Dermis blood vessel endothelial cell (primary cell): ENCODE measurements at regions not wholly inside any gene's neighbourhood (a gene's known extent, or its start where the extent isn't known, plus 50 kb on each side); places are given as distances from the start of the nearest gene placed in this dataset.

Experiments
- DNase-seq: peaks from one replicate; pipeline ENCODE4 v3.0.0; 2010

DNA sequence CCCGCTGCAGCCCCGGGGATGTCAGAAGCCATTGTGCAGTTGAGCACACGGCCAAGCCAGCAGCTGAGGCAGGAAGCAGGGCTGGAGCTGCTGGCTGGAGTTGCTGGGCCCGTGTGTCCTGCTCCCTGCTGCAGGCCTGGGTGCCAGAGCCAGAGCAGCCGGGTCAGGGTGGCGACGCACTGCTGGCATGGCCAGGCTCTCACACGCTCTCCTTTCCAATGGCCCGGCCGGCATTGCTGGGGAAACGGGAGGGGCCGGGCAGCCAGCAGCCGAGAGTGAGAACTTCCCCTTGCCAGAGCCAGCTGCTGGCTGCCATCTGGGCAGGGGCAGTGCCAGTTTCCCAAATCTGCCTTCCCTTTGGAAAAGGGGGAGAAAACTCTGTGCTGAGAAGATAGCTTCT lies 82.4 kb upstream of the PROX1 start:
- DNase-seq: peak; percentile 1

GRCh38 chr1:213908521-213908920 lies 79.3 kb upstream of the PROX1 start:
- DNase-seq: no peak

DNA sequence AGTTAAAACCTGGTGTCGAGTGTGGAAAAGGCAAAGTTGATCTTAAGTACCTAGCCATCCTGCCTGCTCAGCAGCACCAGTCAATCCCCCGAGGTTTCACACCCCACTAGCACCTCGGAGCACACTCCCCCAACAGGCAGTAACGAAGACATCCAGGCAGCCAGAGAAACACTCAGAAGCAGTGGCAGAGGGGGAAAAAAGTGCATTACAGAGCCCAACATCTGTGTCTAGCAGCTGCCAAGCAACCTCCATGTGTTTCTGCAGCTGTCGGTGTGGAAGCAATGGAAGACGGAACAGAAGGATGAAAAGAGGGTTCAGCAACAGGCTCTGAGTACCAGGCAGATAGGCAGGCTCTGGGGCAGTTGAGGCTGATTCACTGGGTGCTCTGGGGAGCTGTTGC lies 73.4 kb upstream of the PROX1 start:
- no peak for DNase-seq

GRCh38 chr1:213921311-213921710 lies 66.5 kb upstream of the PROX1 start:
- DNase-seq: no peak

GRCh38 chr1:213921712-213922111 lies 66.1 kb upstream of the PROX1 start:
- DNase-seq: no peak

DNA sequence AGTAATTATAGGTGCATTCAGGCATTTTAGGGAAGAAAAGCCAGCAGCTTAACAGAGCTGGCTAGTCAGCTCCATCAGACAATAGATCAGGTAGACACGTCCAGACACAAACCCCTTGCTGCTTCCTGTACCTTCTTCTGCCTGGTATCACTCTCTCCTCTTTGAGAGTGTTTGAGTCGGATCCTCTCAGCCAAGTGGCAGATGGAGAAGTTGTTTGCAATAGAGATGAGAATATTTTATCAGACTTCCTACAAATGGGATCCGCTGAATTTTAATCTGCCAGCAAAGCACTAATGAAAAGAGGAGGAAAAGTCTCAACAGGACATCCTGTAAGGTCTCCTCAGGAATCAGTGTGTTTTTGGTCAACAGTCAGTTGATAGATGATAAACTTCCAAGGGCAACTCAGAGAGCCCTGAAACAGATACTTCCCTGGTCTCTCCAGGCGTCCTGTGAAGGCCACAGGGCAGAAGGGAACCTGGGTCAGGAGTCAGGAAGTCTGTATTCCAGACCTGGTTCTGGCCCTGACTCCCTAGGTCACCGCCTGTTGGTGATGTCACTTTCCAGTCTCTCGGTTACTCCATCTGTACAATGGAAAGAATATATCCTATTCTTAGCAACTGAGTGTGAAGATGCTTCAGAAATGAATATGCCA lies 62.1 kb upstream of the PROX1 start:
- DNase-seq: no peak

DNA sequence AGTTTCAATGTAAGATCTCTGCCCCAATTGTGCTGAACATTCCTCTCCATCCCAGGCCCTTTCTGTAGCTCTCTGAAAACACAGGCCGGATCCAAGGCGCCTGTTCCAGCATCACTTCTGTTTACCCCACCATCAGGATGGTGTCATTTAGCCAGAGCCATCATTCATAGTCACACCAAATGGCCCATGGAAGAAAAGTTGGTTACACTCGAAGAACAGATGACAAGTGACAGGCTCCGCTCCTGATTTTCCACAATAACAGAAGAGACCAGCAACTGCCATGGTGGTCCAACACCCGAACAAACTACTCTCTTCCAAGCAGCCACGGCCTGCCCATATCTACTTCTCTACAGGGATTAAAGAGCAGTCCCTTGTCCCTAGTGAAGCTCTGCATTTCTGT lies 59.9 kb upstream of the PROX1 start:
- DNase-seq: no peak

DNA sequence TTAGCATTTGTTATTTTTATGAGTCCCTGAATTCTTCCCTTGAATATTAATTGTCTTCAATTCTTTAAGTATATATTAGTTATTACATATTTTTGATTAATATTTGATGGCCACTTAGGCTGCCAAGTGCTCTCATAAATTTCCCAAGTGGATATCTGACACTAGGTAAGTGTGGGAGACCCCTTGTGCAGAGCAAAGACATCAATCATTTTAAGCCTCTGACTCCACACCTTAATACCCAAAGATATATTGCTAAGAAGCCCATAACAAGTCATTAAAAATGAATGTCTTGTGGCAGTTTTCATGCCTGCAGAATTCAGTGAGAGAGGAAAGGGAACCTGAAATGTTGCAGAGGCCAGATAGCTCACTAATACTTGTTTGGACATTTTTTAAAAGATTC lies 58.4 kb upstream of the PROX1 start:
- no peak for DNase-seq

GRCh38 chr1:213931836-213932235 lies 55.9 kb upstream of the PROX1 start:
- DNase-seq: peak; percentile 2

- DNase-seq: no peak
Measured at GRCh38 chr1:213933336-213933735, 54.4 kb upstream of the PROX1 start.

DNA sequence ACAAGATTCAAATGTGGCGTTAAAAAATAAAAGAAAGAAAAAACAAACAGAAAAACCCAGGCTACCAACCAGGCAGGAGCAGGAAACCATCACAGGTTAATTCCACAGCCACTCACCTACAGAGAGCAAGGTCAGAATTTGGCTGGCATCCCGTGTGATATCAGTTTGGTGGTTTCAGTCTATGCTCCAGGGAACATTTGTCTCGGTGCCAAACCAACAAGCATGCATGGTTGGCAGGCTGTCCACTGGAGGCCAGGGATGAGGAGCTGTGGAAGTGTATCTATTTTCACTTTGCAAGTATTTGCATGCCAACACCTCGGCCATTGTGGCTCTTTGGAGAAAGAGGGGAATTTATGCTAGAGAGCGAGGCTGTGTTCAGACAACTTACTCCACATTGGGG lies 53.1 kb upstream of the PROX1 start:
- no peak for DNase-seq

DNA sequence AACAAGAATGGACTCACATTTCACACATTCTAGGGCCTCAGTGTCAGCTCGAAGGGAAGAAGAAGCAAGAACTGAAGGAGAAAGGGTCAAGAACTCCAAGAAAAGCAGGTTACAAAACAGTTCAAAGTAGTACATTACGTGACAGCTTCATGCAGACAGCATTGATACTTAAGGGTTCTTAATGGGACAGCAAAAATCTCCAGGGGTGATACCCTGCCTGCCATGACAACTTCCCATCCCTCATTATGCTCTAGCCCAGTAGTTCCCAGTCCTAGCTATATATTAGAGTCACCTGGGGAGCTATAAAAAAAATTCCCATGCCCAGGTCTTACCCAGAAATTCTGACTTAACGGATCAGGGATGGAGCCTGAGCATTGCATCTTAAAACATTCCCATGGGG lies 51.2 kb upstream of the PROX1 start:
- DNase-seq: no peak
